ENCODE measurements at regions not wholly inside any gene's neighbourhood (a gene's known extent, or its start where the extent isn't known, plus 50 kb on each side); places are given as distances from the start of the nearest gene placed in this dataset.

- no peak for TF ChIP-seq CTCF (IDR thresholded peaks at IDR 0.05)
- no peak for TF ChIP-seq POLR2A (IDR thresholded peaks at IDR 0.05)
- TF ChIP-seq POLR2AphosphoS5 (IDR thresholded peaks at IDR 0.05), result no peak
These were observed 99.4 kb downstream of the AASDHPPT start for GRCh38 chr11:106176817-106177216.

All from prostate gland (tissue), 2 donors.